B cell (primary cell): ENCODE measurements at regions not wholly inside any gene's neighbourhood (a gene's known extent, or its start where the extent isn't known, plus 50 kb on each side); places are given as distances from the start of the nearest gene placed in this dataset.

Experiments
- ATAC-seq: fragments of 200-7000 bp; cut with Tn5 transposase; one replicate; pipeline ENCODE4 v1.10.0; 2021; ENCODE audit warnings: low read depth, mild to moderate bottlenecking, moderate number of reproducible peaks, moderate library complexity
- CTCF ChIA-PET: fragments of 350-600 bp; sonication (Branson Sonifier 250); formaldehyde crosslinking; loops from one replicate; lab custom pipeline; 2021; ENCODE audit warnings: antibody characterized with exemption, inconsistent platforms; lab: Charles Lee
- POLR2A ChIA-PET: fragments of 350-600 bp; sonication (Branson Sonifier 250); formaldehyde crosslinking; loops from one replicate; lab custom pipeline; 2021; ENCODE audit warnings: antibody characterized with exemption; lab: Charles Lee
- DNase-seq: peaks from one replicate; pipeline ENCODE4 v3.0.0; 2013
- H2AFZ ChIP-seq: 2 replicates; pipeline ENCODE4 v1.6.1; 2012; ENCODE audit warnings: mild to moderate bottlenecking, low read depth, low read length; ENCODE audit not compliant: insufficient read depth, poor library complexity, severe bottlenecking
- H3K27ac ChIP-seq, 2 donors: 1 replicate in 1 of 2; 2 replicates in 1 of 2; pipeline ENCODE4 v1.5.1; 2012 to 2013; ENCODE audit warnings: low read length in 2 of 2, mild to moderate bottlenecking in 2 of 2, moderate library complexity in 1 of 2
- H3K27me3 ChIP-seq, 4 experiments: fragments of 200-600 bp in 1 of 4; sonication (generic) in 1 of 4; replicated peaks in 1 of 4; 1 replicate in 2 of 4; 2 replicates in 2 of 4; pipeline versions ENCODE4 v1.6.1 to v1.7.0; 2013 to 2016; ENCODE audit warnings: low read length in 3 of 4, mild to moderate bottlenecking in 2 of 4, mixed read lengths in 1 of 4, moderate library complexity in 1 of 4; ENCODE audit not compliant: insufficient read depth in 4 of 4, control insufficient read depth in 3 of 4; ENCODE audit errors: control extremely low read depth in 1 of 4
- H3K36me3 ChIP-seq, 2 experiments: replicated peaks in 1 of 2; 1 replicate in 1 of 2; 2 replicates in 1 of 2; pipeline versions ENCODE4 v1.6.1 to v1.7.1; 2013; ENCODE audit warnings: low read length in 1 of 2; ENCODE audit not compliant: insufficient read depth in 2 of 2, control insufficient read depth in 1 of 2; ENCODE audit errors: control extremely low read depth in 1 of 2, extremely low read depth in 1 of 2
- H3K4me1 ChIP-seq, 2 donors: fragments of 200-600 bp in 1 of 2; sonication (generic) in 1 of 2; 1 replicate in 1 of 2; 2 replicates in 1 of 2; pipeline versions ENCODE4 v1.5.1 to v1.6.1; 2013 to 2017; ENCODE audit warnings: low read length in 2 of 2; ENCODE audit not compliant: control insufficient read depth in 2 of 2, insufficient read depth in 2 of 2
- H3K4me2 ChIP-seq: replicated peaks from 2 replicates; pipeline ENCODE3; 2012; ENCODE audit warnings: mild to moderate bottlenecking, low read depth, low read length; ENCODE audit not compliant: poor library complexity, severe bottlenecking
- H3K4me3 ChIP-seq, 5 experiments: fragments of 200-600 bp in 1 of 5; sonication (generic) in 1 of 5; 1 replicate in 3 of 5; 2 replicates in 2 of 5; pipeline versions ENCODE4 v1.5.1 to v1.7.0; 2011 to 2016; ENCODE audit warnings: low read length in 4 of 5, mild to moderate bottlenecking in 4 of 5, low read depth in 2 of 5, control low read depth in 1 of 5, moderate library complexity in 1 of 5; ENCODE audit not compliant: insufficient read depth in 1 of 5; ENCODE audit errors: control extremely low read depth in 1 of 5, extremely low read depth in 1 of 5
- H3K79me2 ChIP-seq: fragments of 200-600 bp; sonication (generic); one replicate; pipeline ENCODE4 v1.6.0; 2016; ENCODE audit warnings: low read length; ENCODE audit not compliant: control insufficient read depth, insufficient read depth
- H3K9ac ChIP-seq: fragments of 200-600 bp; sonication (generic); 2 replicates; pipeline ENCODE4 v1.6.1; 2017; ENCODE audit warnings: mild to moderate bottlenecking, low read length, moderate library complexity
- H3K9me3 ChIP-seq, 3 donors: one replicate each; pipeline versions ENCODE4 v1.6.1 to v1.7.1; 2013; ENCODE audit warnings: low read length in 2 of 3; ENCODE audit not compliant: control insufficient read depth in 2 of 3, insufficient read depth in 1 of 3; ENCODE audit errors: control extremely low read depth in 1 of 3
- H4K20me1 ChIP-seq: 2 replicates; pipeline ENCODE4 v1.6.0; 2012; ENCODE audit warnings: mild to moderate bottlenecking, low read length; ENCODE audit not compliant: insufficient read depth, control insufficient read depth, poor library complexity, severe bottlenecking
- H3K27ac Mint-ChIP-seq: one replicate; pipeline ENCODE4 v1.8.0; 2021; ENCODE audit warnings: mixed read lengths
- H3K27me3 Mint-ChIP-seq: one replicate; pipeline ENCODE4 v1.8.0; 2021; ENCODE audit warnings: mixed read lengths
- H3K4me1 Mint-ChIP-seq: one replicate; pipeline ENCODE4 v1.8.0; 2021; ENCODE audit warnings: mixed read lengths
- H3K4me3 Mint-ChIP-seq: one replicate; pipeline ENCODE4 v1.8.0; 2021; ENCODE audit warnings: mixed read lengths
- H3K9me3 Mint-ChIP-seq: one replicate; pipeline ENCODE4 v1.8.0; 2022; ENCODE audit warnings: mixed read lengths; ENCODE audit not compliant: insufficient read depth
- EZH2 ChIP-seq: IDR thresholded peaks from 2 replicates; pipeline ENCODE4 v1.6.1; 2012; ENCODE audit warnings: borderline replicate concordance, low read depth, mild to moderate bottlenecking, moderate library complexity, low read length; ENCODE audit not compliant: insufficient read depth, poor library complexity, severe bottlenecking
- WGBS: methylation state at CpG from one replicate; pipeline ENCODE4 v1.1.5; 2013; ENCODE audit warnings: missing lambda C conversion rate; ENCODE audit not compliant: insufficient coverage; 5-methylcytosine and 5-hydroxymethylcytosine counted together
- intact Hi-C: fragments of 100-400 bp; cut with micrococcal nuclease; formaldehyde crosslinking; loops from one replicate; pipeline ENCODE4 v1.10.0; 2022
- TF ChIP-seq, protein P1 (sequence below): fragments of 200-600 bp; IDR thresholded peaks from one replicate; pipeline ENCODE4 v1.8.0; 2022; ENCODE audit warnings: antibody characterized with exemption, mild to moderate bottlenecking

DNA sequence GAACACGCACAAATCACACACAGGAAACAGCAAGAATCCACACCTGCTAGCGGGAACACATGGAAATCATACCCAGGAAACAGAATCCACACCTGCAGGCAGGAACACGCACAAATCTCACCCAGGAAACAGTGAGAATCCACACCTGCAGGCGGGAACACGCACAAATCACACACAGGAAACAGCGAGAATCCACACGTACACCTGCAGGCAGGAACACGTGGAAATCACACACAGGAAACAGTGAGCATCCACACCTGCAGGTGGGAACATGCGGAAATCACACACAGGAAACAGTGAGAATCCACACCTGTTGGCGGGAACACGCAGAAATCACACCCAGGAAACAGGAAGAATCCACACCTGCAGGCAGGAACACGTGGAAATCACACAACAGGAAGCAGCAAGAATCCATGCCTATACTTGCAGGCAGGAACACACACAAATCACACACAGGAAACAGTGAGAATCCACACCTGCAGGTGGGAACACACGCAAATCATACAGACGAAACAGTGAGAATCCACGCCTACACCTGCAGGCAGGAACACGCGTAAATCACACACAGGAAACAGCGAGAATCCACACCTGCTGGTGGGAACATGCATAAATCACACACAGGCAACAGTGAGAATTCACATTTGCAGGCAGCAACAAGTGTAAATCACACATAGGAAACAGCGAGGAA, 108.6 kb downstream of the DLL1 start:
- ChIA-PET CTCF (no interaction called here), POLR2A (no interaction called here)
- Histone ChIP-seq H3K27ac (no peak overlapping the region), H3K79me2 (no peaks in the 10 kb centered on the region), H3K36me3 (no peaks in the 10 kb centered on the region), H3K4me2 (no peak overlapping the region), H3K4me3 (no peak overlapping the region), H4K20me1 (no peaks in the 10 kb centered on the region), H3K9ac (no peak overlapping the region), H3K27me3 (peaks cover 0 to 6% (median 0%) of the 10 kb centered on the region in 4 experiments), H3K4me1 (no peaks in the 10 kb centered on the region), H2AFZ (no peak overlapping the region), H3K9me3 (peaks cover 0 to 9% (median 0%) of the 10 kb centered on the region in 3 donors)
- Mint-ChIP-seq H3K9me3 (peaks cover 4% of the 10 kb centered on the region), H3K4me1 (no peaks in the 10 kb centered on the region), H3K27me3 (no peaks in the 10 kb centered on the region), H3K4me3 (no peak overlapping the region), H3K27ac (no peak overlapping the region)
- no peak for DNase-seq
- WGBS, result 65% methylated on average over 19 of the region's 19 CpGs
- TF ChIP-seq, protein P1, sequence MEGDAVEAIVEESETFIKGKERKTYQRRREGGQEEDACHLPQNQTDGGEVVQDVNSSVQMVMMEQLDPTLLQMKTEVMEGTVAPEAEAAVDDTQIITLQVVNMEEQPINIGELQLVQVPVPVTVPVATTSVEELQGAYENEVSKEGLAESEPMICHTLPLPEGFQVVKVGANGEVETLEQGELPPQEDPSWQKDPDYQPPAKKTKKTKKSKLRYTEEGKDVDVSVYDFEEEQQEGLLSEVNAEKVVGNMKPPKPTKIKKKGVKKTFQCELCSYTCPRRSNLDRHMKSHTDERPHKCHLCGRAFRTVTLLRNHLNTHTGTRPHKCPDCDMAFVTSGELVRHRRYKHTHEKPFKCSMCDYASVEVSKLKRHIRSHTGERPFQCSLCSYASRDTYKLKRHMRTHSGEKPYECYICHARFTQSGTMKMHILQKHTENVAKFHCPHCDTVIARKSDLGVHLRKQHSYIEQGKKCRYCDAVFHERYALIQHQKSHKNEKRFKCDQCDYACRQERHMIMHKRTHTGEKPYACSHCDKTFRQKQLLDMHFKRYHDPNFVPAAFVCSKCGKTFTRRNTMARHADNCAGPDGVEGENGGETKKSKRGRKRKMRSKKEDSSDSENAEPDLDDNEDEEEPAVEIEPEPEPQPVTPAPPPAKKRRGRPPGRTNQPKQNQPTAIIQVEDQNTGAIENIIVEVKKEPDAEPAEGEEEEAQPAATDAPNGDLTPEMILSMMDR, result no peak
- no peak for TF ChIP-seq EZH2
- intact Hi-C loops, result no loop called here
- ATAC-seq, result no peak

DNA sequence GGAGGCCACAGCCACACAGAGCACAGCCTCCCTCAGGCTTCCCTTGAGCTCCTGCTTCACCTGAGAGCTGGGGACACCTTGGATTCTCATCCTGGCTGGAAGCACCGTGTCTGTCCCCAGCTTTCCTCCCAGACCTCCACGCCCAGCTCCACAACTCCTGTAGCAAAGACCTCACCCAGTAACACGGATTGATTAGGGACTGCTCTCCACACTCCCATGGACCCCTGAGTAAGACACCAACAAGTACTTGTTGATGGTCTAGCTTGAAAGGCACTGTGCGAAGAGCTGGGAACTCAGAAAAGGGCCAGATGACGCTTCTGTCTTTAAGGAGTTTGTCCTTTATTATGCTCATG, 109.6 kb downstream of the DLL1 start:
- Histone ChIP-seq H3K79me2 (no peaks in the 10 kb centered on the region), H2AFZ (no peak overlapping the region), H3K27ac (no peak overlapping the region), H4K20me1 (no peaks in the 10 kb centered on the region), H3K4me2 (no peak overlapping the region), H3K4me1 (no peaks in the 10 kb centered on the region), H3K9ac (no peak overlapping the region), H3K9me3 (peaks cover 0 to 15% (median 0%) of the 10 kb centered on the region in 3 donors), H3K36me3 (no peaks in the 10 kb centered on the region), H3K4me3 (no peak overlapping the region), H3K27me3 (peaks cover 0 to 1% (median 0%) of the 10 kb centered on the region in 4 experiments)
- Mint-ChIP-seq H3K27me3 (no peaks in the 10 kb centered on the region), H3K27ac (no peak overlapping the region), H3K4me1 (no peaks in the 10 kb centered on the region), H3K4me3 (no peak overlapping the region), H3K9me3 (peaks cover 4% of the 10 kb centered on the region)
- ChIA-PET POLR2A (no interaction called here), CTCF (no interaction called here)
- ATAC-seq (no peak), DNase-seq (no peak)
- TF ChIP-seq, protein P1, result no peak
- no peak for TF ChIP-seq EZH2
- intact Hi-C loops, result no loop called here
- WGBS, result 89% methylated on average over 5 of the region's 5 CpGs
